PC-9 (cell line): ENCODE measurements at regions not wholly inside any gene's neighbourhood (a gene's known extent, or its start where the extent isn't known, plus 50 kb on each side); places are given as distances from the start of the nearest gene placed in this dataset.
"Not testable (repeated sequence)": the region's sequence is repeated elsewhere in the genome, so short reads cannot be mapped to it uniquely, and the experiment has no call there.

Experiments used
- EZH2 ChIP-seq: fragments of 200-600 bp; sonication (generic); IDR thresholded peaks from 2 replicates; pipeline ENCODE4 v1.8.0; 2017; ENCODE audit warnings: antibody characterized with exemption, low read depth
- TF ChIP-seq, protein P1 (sequence below): fragments of 200-600 bp; sonication (generic); conservative IDR thresholded peaks from 2 replicates; pipeline ENCODE4 v1.6.1; 2017; ENCODE audit warnings: mixed run types, antibody characterized with exemption, mild to moderate bottlenecking, moderate library complexity

DNA sequence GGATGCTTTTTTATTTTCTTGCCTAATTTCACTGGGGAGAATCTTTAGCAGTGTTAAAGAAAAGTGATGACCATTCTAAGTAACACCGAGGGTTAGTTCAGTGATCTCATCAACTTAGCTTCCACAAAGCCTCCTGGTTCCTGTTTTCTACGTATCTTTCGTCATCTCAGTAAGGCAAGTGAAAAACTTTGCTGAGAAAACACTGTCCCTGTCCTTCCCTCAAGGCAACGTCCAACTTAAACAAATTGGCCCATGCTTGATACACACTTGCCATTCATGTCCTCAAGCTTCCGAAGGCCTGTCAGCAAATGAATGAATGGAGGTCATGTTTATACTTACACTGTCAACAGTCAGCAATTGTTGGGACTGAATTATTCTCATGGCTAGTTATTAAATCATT lies 350.4 kb upstream of the NT5C1B start:
- TF ChIP-seq, protein P1, sequence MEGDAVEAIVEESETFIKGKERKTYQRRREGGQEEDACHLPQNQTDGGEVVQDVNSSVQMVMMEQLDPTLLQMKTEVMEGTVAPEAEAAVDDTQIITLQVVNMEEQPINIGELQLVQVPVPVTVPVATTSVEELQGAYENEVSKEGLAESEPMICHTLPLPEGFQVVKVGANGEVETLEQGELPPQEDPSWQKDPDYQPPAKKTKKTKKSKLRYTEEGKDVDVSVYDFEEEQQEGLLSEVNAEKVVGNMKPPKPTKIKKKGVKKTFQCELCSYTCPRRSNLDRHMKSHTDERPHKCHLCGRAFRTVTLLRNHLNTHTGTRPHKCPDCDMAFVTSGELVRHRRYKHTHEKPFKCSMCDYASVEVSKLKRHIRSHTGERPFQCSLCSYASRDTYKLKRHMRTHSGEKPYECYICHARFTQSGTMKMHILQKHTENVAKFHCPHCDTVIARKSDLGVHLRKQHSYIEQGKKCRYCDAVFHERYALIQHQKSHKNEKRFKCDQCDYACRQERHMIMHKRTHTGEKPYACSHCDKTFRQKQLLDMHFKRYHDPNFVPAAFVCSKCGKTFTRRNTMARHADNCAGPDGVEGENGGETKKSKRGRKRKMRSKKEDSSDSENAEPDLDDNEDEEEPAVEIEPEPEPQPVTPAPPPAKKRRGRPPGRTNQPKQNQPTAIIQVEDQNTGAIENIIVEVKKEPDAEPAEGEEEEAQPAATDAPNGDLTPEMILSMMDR: not testable (repeated sequence)
- TF ChIP-seq EZH2: not testable (repeated sequence)
